Spleen (tissue), 11 donors: ENCODE measurements at regions not wholly inside any gene's neighbourhood (a gene's known extent, or its start where the extent isn't known, plus 50 kb on each side); places are given as distances from the start of the nearest gene placed in this dataset.

Source experiments
- DNase-seq: peaks from one replicate; pipeline ENCODE4 v3.0.0-alpha.2; 2020
- H3K27ac ChIP-seq, 8 donors: fragments of 200-600 bp; sonication (generic) in 7 of 8; 1 replicate in 4 of 8; 2 replicates in 4 of 8; pipeline versions ENCODE4 v1.5.0 to v1.8.0; 2016 to 2021; ENCODE audit warnings: inconsistent platforms in 4 of 8, mild to moderate bottlenecking in 4 of 8, moderate library complexity in 1 of 8
- H3K27me3 ChIP-seq, 7 donors: fragments of 200-600 bp; sonication (generic) in 6 of 7; replicated peaks in 1 of 7; 1 replicate in 4 of 7; 2 replicates in 3 of 7; pipeline versions ENCODE4 v1.5.0 to v1.8.0; 2016 to 2021; ENCODE audit warnings: inconsistent platforms in 3 of 7, mild to moderate bottlenecking in 1 of 7
- H3K36me3 ChIP-seq, 6 donors: fragments of 200-600 bp; sonication (generic) in 5 of 6; 1 replicate in 4 of 6; 2 replicates in 2 of 6; pipeline versions ENCODE4 v1.5.0 to v1.8.0; 2016 to 2021; ENCODE audit warnings: inconsistent platforms in 2 of 6
- H3K4me1 ChIP-seq, 6 donors: fragments of 200-600 bp; sonication (generic) in 5 of 6; 1 replicate in 3 of 6; 2 replicates in 3 of 6; pipeline versions ENCODE4 v1.5.0 to v1.8.0; 2016 to 2021; ENCODE audit warnings: inconsistent platforms in 3 of 6
- H3K4me3 ChIP-seq, 8 donors: fragments of 200-600 bp; sonication (generic) in 7 of 8; 1 replicate in 4 of 8; 2 replicates in 4 of 8; pipeline versions ENCODE4 v1.5.0 to v1.8.0; 2016 to 2021; ENCODE audit warnings: inconsistent platforms in 4 of 8, mild to moderate bottlenecking in 4 of 8, moderate library complexity in 2 of 8
- H3K9me3 ChIP-seq, 8 donors: fragments of 200-600 bp; sonication (generic) in 7 of 8; 1 replicate in 4 of 8; 2 replicates in 4 of 8; pipeline versions ENCODE4 v1.5.0 to v1.8.0; 2016 to 2021; ENCODE audit warnings: inconsistent platforms in 4 of 8
- CTCF ChIP-seq, 11 experiments: fragments of 200-600 bp in 7 of 11; fragments of 450-650 bp in 4 of 11; sonication (generic) in 4 of 11; IDR thresholded peaks in 8 of 11; conservative IDR thresholded peaks in 3 of 11; 1 replicate in 7 of 11; 2 replicates in 4 of 11; pipeline versions ENCODE4 v1.4.0 to v1.8.0; 2016 to 2021; ENCODE audit warnings: antibody characterized with exemption in 11 of 11, inconsistent platforms in 4 of 11, mild to moderate bottlenecking in 1 of 11
- POLR2A ChIP-seq, 3 donors: fragments of 450-650 bp; IDR thresholded peaks; one replicate each; pipeline ENCODE4 v1.5.1; 2017; ENCODE audit warnings: antibody characterized with exemption in 3 of 3, mild to moderate bottlenecking in 1 of 3
- POLR2AphosphoS5 ChIP-seq, 3 donors: sonication (generic); formaldehyde crosslinking; IDR thresholded peaks; one replicate each; pipeline ENCODE4 v1.5.1; 2017; ENCODE audit warnings: antibody characterized with exemption in 3 of 3
- WGBS, 5 donors: extraction: QIAGEN DNeasy Blood & Tissue Kit in 3 of 5; methylation state at CpG; one replicate each; pipeline versions ENCODE4 v1.1.5 to v1.1.7; 2013 to 2018; 5-methylcytosine and 5-hydroxymethylcytosine counted together
- intact Hi-C: fragments of 100-400 bp; cut with DNase I; formaldehyde crosslinking; loops from one replicate; pipeline ENCODE4 v1.15.0; 2023; ENCODE audit warnings: low total_unique reads
- donor health status: healthy with polysubstance abuse.
- donor health status: DM: no; HTN: no; CAD: no; lungs with moderate emphysema.
- donor health status: DM: no; HTN: no; CAD: no.
- donor health status: Bipolar disorder and iron deficiency.
- donor health status: healthy.
- donor health status: DM: no; HTN: no; CAD: no.
- donor health status: DM: yes; HTN: yes; CAD: no.

GRCh38 chr1:95408507-95409136, 174.6 kb downstream of the RWDD3 start:
- intact Hi-C loops: no loop called here
- WGBS, 5 donors: 23 to 33% (median 25%) methylated on average over 4 of the region's 4 CpGs
- Histone ChIP-seq H3K9me3 (peaks cover 0 to 16% (median 11%) of the 10 kb centered on the region in 8 donors), H3K27me3 (peaks cover 0 to 5% (median 0%) of the 10 kb centered on the region in 7 donors), H3K4me3 (no peak overlapping the region), H3K36me3 (no peaks in the 10 kb centered on the region), H3K4me1 (no peaks in the 10 kb centered on the region), H3K27ac (no peak overlapping the region)
- TF ChIP-seq CTCF (IDR thresholded peaks at IDR 0.05 in 8 of 11, conservative IDR thresholded peaks at IDR 0.05 in 3 of 11) (no peak), POLR2AphosphoS5 (IDR thresholded peaks at IDR 0.05) (no peak), POLR2A (IDR thresholded peaks at IDR 0.05) (no peak)
- DNase-seq: no peak

DNA sequence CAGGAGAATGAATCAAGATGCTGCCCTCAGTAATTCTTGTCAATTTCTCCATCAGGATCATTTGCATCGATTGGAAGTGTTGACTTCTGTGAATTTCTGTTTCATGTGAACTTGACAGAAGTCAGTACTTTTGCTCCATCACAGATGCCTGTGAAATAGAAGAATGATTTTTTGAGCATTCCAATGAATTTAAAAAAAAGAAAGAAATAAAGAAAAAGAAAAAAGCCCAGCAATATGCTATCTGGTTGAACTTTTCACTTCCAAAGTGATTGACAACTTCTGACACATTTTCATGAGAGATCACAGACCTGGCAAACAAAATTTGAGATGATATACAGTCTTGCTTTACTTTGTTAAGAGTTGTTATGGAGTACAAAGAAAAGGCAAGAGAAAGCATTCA, 175.3 kb downstream of the RWDD3 start:
- TF ChIP-seq POLR2AphosphoS5 (IDR thresholded peaks at IDR 0.05): no peak
- no peak for TF ChIP-seq CTCF (IDR thresholded peaks at IDR 0.05 in 8 of 11, conservative IDR thresholded peaks at IDR 0.05 in 3 of 11)
- TF ChIP-seq POLR2A (IDR thresholded peaks at IDR 0.05): no peak
- Histone ChIP-seq H3K9me3 (peaks cover 0 to 10% (median 6%) of the 10 kb centered on the region in 8 donors), H3K4me1 (no peaks in the 10 kb centered on the region), H3K27me3 (peaks cover 0 to 5% (median 0%) of the 10 kb centered on the region in 7 donors), H3K36me3 (no peaks in the 10 kb centered on the region), H3K27ac (no peak overlapping the region), H3K4me3 (no peak overlapping the region)
- DNase-seq: no peak
- intact Hi-C loops: no loop called here
- WGBS, 5 donors: 16 to 38% (median 28%) methylated on average over 1 of the region's 1 CpG

GRCh38 chr1:95409901-95410300, 175.9 kb downstream of the RWDD3 start:
- Histone ChIP-seq H3K4me3 (no peak overlapping the region), H3K36me3 (no peaks in the 10 kb centered on the region), H3K27ac (no peak overlapping the region), H3K4me1 (no peaks in the 10 kb centered on the region), H3K9me3 (peaks cover 0 to 4% (median 2%) of the 10 kb centered on the region in 8 donors), H3K27me3 (peaks cover 0 to 5% (median 0%) of the 10 kb centered on the region in 7 donors)
- WGBS, 5 donors: 66 to 85% (median 72%) methylated on average over 3 of the region's 3 CpGs
- TF ChIP-seq POLR2AphosphoS5 (IDR thresholded peaks at IDR 0.05) (no peak), POLR2A (IDR thresholded peaks at IDR 0.05) (no peak), CTCF (IDR thresholded peaks at IDR 0.05 in 8 of 11, conservative IDR thresholded peaks at IDR 0.05 in 3 of 11) (no peak)
- intact Hi-C loops: no loop called here
- DNase-seq: no peak

DNA sequence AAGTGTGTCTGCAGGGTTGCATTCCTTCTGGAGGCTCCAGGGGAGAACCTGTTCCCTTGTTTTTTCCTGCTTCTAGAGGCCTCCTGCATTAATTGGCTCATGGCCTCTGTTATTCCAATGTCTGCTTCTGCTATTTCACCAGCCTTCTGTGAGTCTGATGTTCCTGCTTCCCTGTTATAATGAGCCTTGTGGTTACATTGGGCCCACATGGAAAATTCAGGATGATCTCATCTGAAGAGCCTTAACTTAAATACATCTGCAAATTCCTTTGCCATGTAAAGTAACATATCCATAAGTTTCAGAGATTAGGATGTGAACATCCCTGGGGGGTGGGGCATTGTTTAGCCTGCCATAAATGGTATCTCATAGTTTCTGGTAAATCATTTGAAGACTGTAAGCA, 181.1 kb downstream of the RWDD3 start:
- H3K9me3 ChIP-seq: no peaks in the 10 kb centered on the region
- DNase-seq: no peak
- TF ChIP-seq POLR2AphosphoS5 (IDR thresholded peaks at IDR 0.05) (no peak), POLR2A (IDR thresholded peaks at IDR 0.05) (no peak), CTCF (IDR thresholded peaks at IDR 0.05 in 8 of 11, conservative IDR thresholded peaks at IDR 0.05 in 3 of 11) (no peak)
- no peaks in the 10 kb centered on the region for H3K36me3 ChIP-seq
- intact Hi-C loops: no loop called here
- no peaks in the 10 kb centered on the region for H3K4me1 ChIP-seq
- no peak overlapping the region for H3K4me3 ChIP-seq
- H3K27me3 ChIP-seq: no peaks in the 10 kb centered on the region
- no peak overlapping the region for H3K27ac ChIP-seq
